ENCODE measurements at regions not wholly inside any gene's neighbourhood (a gene's known extent, or its start where the extent isn't known, plus 50 kb on each side); places are given as distances from the start of the nearest gene placed in this dataset.

DNA sequence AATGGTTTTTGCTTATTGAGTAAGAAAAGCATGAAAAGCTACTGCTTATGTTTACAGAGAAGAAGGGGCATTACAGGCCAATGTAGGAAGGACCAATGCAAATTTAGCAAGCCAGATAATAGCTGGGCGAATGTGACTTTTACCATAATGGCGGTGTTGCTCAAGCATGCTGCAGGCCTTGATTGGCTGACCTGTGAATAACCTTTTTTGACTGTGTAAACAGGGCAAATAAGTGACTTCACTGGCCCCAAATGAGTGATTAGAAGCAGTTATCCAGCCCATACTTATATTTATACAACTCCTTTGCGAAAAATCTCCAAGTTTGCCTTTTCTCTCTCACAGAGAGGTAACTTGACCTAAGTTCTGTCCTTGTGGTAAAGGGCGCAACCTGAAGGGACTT is 146.9 kb downstream of the SP3 start:
- H3K14ac ChIP-seq (ENCODE audit: insufficient read length), result no peak overlapping the region
- no peak overlapping the region for H2AK5ac ChIP-seq (ENCODE audit: low read depth, low read length)
- H4K91ac ChIP-seq (replicated peaks; ENCODE audit: insufficient read length, low read length), result no peak overlapping the region
- WGBS, 2 experiments (ENCODE audit: extremely low coverage in 1 of 2, insufficient coverage in 1 of 2, insufficient read length in 1 of 2, insufficient replicate concordance in 2 of 2, low coverage in 1 of 2, low lambda C conversion rate in 2 of 2, missing lambda C conversion rate in 1 of 2), result 93% methylated on average over 4 of the region's 4 CpGs; no CpG with 5 or more reads in 1 of the 2 experiments
- no peak overlapping the region for H3K56ac ChIP-seq (replicated peaks; ENCODE audit: insufficient read length, low read depth, low read length)
- no peak overlapping the region for H2BK20ac ChIP-seq (ENCODE audit: low read length)
- no peak overlapping the region for H3K4ac ChIP-seq (replicated peaks; ENCODE audit: insufficient read length, low read depth, low read length)
- ChIA-PET CTCF (ENCODE audit: partially characterized antibody) (no interaction called here), POLR2A (ENCODE audit: partially characterized antibody) (interaction anchor here (1.3 kb wide), 1 partner anchor 20 kb away, joined by 5 read pairs; no protein-coding TSS in a partner anchor)
- no peaks in the 10 kb centered on the region for H4K20me1 ChIP-seq (replicated peaks in 1 of 2; ENCODE audit: control insufficient read depth in 1 of 2, insufficient read depth in 2 of 2, low read length in 2 of 2)
- no peak overlapping the region for H2BK15ac ChIP-seq (ENCODE audit: low read length)
- no peak overlapping the region for H3K23ac ChIP-seq (ENCODE audit: insufficient read length)
- H3K4me2 ChIP-seq (ENCODE audit: insufficient read depth in 1 of 2, low read depth in 2 of 2, low read length in 2 of 2), result no peak overlapping the region
- H3K18ac ChIP-seq (ENCODE audit: extremely low read depth, low read length), result no peak overlapping the region
- H3K23me2 ChIP-seq (ENCODE audit: low read depth, low read length), result no peaks in the 10 kb centered on the region
- no peak overlapping the region for H2AFZ ChIP-seq (ENCODE audit: low read length)
- DNase-seq (ENCODE audit: low read depth in 1 of 2, low spot score in 2 of 2), result no peak
- no peak overlapping the region for H3K9ac ChIP-seq (replicated peaks in 1 of 4; ENCODE audit: extremely low read depth in 1 of 4, low read depth in 3 of 4, low read length in 3 of 4)
- no peak overlapping the region for H3K4me3 ChIP-seq (ENCODE audit: extremely low read depth in 1 of 4, insufficient read depth in 2 of 4, low read depth in 3 of 4, low read length in 4 of 4)
- no peaks in the 10 kb centered on the region for H3K36me3 ChIP-seq (ENCODE audit: control insufficient read depth in 2 of 4, insufficient read depth in 4 of 4, low read length in 3 of 4)
- no peak overlapping the region for H4K5ac ChIP-seq (ENCODE audit: insufficient read length, low read depth, low read length)
- H2BK120ac ChIP-seq (replicated peaks; ENCODE audit: low read depth, low read length), result no peak overlapping the region
- no peaks in the 10 kb centered on the region for H3K27me3 ChIP-seq (replicated peaks in 1 of 4; ENCODE audit: control insufficient read depth in 3 of 4, extremely low read depth in 1 of 4, insufficient read depth in 3 of 4, low read length in 3 of 4)
- H3K27ac ChIP-seq (ENCODE audit: low read depth, low read length), result no peak overlapping the region
- FAIRE-seq, result no peak
- no peak overlapping the region for H4K8ac ChIP-seq (ENCODE audit: extremely low read depth, insufficient read depth, low read length)
- no peak overlapping the region for H2BK12ac ChIP-seq (ENCODE audit: low read depth, low read length)
- no peak overlapping the region for H2BK5ac ChIP-seq (ENCODE audit: low read depth, low read length)
- H3K9me3 ChIP-seq (ENCODE audit: insufficient read depth in 2 of 2, low read depth in 1 of 2, low read length in 1 of 2), result no peaks in the 10 kb centered on the region
- no peaks in the 10 kb centered on the region for H3K79me2 ChIP-seq (ENCODE audit: control insufficient read depth in 1 of 2, insufficient read depth in 2 of 2, low read length in 2 of 2)
- no peaks in the 10 kb centered on the region for H3K79me1 ChIP-seq (ENCODE audit: low read depth, low read length)
- no peak for TF ChIP-seq USF2 (IDR thresholded peaks at IDR 0.05; ENCODE audit: low read length)
- no peak for TF ChIP-seq SAP30 (IDR thresholded peaks at IDR 0.05; ENCODE audit: insufficient read depth, insufficient replicate concordance, low read length)
- TF ChIP-seq, protein P1, sequence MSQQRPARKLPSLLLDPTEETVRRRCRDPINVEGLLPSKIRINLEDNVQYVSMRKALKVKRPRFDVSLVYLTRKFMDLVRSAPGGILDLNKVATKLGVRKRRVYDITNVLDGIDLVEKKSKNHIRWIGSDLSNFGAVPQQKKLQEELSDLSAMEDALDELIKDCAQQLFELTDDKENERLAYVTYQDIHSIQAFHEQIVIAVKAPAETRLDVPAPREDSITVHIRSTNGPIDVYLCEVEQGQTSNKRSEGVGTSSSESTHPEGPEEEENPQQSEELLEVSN (IDR thresholded peaks at IDR 0.05), result no peak
- no peaks in the 10 kb centered on the region for H3K4me1 ChIP-seq (replicated peaks in 1 of 4; ENCODE audit: control insufficient read depth in 3 of 4, insufficient read depth in 4 of 4, low read length in 3 of 4)
